ENCODE measurements at regions not wholly inside any gene's neighbourhood (a gene's known extent, or its start where the extent isn't known, plus 50 kb on each side); places are given as distances from the start of the nearest gene placed in this dataset.

DNA sequence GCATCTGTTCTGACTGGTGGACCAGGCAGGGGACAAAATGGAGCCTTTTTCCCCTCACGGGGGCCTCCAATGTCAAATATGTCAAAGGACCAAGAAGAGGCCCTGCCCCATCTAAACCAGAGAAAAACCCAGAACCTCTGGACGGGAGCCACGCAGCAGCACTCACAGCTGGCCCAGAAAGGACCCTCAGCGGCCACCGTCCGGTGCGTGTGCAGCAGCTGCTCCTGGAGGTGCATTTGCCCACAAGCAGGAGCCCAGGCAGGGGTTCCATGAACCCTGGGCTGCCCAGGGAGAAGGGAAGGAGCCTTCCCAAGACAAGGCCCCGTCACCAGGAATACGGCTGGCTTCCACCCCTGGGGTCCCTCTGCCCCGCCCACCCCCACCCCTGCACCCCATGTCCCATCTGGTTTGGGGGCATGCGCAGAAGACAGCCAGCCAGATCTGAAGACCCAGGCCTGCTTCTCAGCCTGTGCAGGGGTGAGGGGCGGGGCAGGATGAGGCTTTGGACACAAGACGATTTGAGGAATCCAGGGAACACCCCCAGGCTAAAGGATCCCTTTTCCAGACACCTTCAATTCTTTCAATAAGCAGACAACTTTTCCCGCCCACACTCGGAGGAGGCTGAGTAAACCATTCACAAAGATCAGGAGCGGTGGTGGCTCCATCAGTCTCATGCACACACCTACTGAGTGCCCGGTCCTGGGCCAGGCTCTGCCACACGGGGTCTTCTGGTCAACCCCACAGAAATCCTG, 423.1 kb downstream of the SHANK2 start:
- no peak for TF ChIP-seq JUND (IDR thresholded peaks at IDR 0.05; ENCODE audit: low read depth)
- no peak for DNase-seq (ENCODE audit: low read depth in 1 of 2, low spot score in 1 of 2)
- in situ Hi-C loops (cut with HindIII; ENCODE audit: low pct_unique_long_range_greater_than_20kb, low sequenced_read_pairs) = no loop called here

DNA sequence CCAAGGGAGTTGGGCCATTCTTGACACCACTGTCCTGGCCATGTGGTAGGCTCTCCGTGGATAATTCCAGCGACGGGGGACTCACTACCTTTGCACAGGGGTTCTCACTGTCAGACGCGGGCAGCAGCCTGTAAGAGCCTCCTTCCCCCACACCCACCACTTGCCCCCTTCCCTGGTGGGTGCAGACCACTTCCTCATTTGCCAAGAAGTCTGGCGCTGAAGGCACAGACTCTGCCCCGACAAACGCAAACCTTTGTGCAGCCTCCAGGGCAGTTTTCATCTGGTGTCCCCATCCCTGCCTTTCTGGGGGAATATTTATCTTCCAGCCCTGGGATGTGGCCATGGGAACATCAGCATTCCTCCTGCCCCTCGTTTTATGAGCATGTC, 422.5 kb downstream of the SHANK2 start:
- DNase-seq (ENCODE audit: low read depth in 1 of 2, low spot score in 1 of 2) = no peak
- in situ Hi-C loops (cut with HindIII; ENCODE audit: low pct_unique_long_range_greater_than_20kb, low sequenced_read_pairs) = no loop called here

GRCh38 chr11:70833011-70833410, 419.4 kb downstream of the SHANK2 start:
- no peak for TF ChIP-seq JUND (IDR thresholded peaks at IDR 0.05; ENCODE audit: low read depth)
- DNase-seq (ENCODE audit: low read depth in 1 of 2, low spot score in 1 of 2) = no peak
- in situ Hi-C loops (cut with HindIII; ENCODE audit: low pct_unique_long_range_greater_than_20kb, low sequenced_read_pairs) = no loop called here

More for the DNA sequence above, 422.5 kb downstream of the SHANK2 start:
- no peak for TF ChIP-seq JUND (IDR thresholded peaks at IDR 0.05; ENCODE audit: low read depth)

DNA sequence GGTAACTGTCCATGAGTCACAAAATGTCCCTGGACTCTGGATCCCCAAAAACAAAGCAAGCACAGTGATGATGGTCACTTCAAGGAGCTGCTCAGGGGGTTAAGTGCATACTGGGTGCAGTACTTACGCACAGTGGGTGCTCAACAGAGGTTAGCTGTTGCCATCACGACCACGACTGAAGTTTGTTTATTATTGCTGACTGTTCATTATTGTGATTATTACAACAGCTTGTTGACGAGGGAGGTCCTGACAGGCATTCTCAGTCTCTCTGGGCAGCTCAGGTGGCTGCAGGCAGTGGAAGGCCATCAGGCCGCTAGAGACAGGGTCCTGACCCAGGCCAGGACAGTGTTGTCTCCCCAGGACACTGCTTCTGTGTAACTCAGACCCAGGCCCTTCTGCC, 418.8 kb downstream of the SHANK2 start:
- in situ Hi-C loops (cut with HindIII; ENCODE audit: low pct_unique_long_range_greater_than_20kb, low sequenced_read_pairs) = no loop called here
- no peak for TF ChIP-seq JUND (IDR thresholded peaks at IDR 0.05; ENCODE audit: low read depth)
- no peak for DNase-seq (ENCODE audit: low read depth in 1 of 2, low spot score in 1 of 2)

DNA sequence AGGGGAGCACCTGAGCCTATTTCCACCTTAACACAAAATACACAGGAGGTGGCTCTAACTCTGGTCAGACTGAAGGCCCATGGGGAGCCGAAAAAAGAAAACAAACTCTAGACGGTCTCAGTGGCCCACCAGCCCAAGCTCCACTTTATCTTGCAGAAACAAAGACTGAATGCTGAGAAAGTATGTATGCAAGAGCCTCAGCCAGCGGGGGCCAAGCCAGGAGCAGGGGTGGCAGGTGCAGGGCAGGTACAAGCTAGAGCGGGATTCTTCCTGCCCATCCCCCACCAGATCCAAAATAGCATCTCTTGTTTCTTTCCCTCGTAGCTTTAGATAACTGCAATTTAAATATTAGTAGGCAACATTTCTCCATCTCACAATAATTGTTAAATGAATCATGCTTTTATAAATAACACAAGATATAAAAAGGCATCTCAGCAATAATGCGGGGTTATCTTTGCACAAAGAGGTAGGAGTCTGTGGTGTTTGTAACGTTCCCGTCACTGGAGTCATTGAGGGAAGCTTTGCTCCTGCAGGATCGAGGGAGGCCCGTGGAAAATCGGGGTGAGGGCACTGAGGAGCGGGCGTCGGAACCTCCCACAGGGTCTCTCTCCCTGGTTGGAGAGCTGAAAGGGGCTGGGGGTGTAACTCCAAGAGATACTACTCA, 418.0 kb downstream of the SHANK2 start:
- no peak for DNase-seq (ENCODE audit: low read depth in 1 of 2, low spot score in 1 of 2)
- in situ Hi-C loops (cut with HindIII; ENCODE audit: low pct_unique_long_range_greater_than_20kb, low sequenced_read_pairs) = no loop called here
- no peak for TF ChIP-seq JUND (IDR thresholded peaks at IDR 0.05; ENCODE audit: low read depth)

- no peak for DNase-seq (ENCODE audit: low read depth in 1 of 2, low spot score in 1 of 2)
- no peak for TF ChIP-seq JUND (IDR thresholded peaks at IDR 0.05; ENCODE audit: low read depth)
- in situ Hi-C loops (cut with HindIII; ENCODE audit: low pct_unique_long_range_greater_than_20kb, low sequenced_read_pairs) = no loop called here
Measured at GRCh38 chr11:70834984-70835560, 417.3 kb downstream of the SHANK2 start.

DNA sequence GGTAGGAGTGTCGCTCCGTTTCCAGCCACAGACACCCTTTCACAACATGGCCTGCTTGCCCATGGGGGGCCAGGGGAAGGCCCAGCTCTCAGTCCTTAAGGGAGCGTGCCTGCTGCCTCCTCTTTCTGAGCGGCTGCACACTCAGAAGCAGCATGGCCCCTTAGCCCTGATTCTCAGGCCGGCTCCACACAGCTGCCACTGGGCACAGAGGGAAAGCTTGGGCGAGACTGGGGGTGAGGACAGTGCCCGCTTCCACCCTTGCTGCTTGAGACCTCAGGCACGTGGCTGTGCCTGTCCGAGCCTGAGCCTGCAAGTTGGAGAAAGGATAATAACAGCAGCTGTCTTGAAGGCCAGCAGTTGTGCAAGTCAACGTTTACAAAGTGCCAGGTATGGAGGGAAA, 416.3 kb downstream of the SHANK2 start:
- in situ Hi-C loops (cut with HindIII; ENCODE audit: low pct_unique_long_range_greater_than_20kb, low sequenced_read_pairs) = no loop called here
- no peak for DNase-seq (ENCODE audit: low read depth in 1 of 2, low spot score in 1 of 2)
- no peak for TF ChIP-seq JUND (IDR thresholded peaks at IDR 0.05; ENCODE audit: low read depth)

DNA sequence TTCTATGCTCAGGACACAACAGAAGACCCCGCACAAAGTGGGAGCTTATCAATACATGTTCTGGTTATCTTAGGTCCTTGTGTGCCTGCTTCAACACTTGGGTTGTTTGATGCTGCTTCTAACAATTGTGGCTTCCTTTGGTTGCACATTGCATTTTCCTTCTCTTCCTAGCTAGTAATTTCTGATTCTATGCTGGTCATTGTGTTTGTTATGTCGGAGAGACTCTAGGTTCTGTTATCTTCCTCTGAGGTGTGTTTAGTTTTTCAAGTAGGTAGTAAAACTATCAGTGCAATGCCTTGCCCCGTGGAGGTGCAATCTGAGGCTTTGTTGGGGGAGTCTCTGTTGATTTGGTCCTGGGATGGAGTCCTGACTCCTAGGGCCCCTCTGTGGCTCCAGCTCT, 414.2 kb downstream of the SHANK2 start:
- in situ Hi-C loops (cut with HindIII; ENCODE audit: low pct_unique_long_range_greater_than_20kb, low sequenced_read_pairs) = no loop called here
- TF ChIP-seq JUND (IDR thresholded peaks at IDR 0.05; ENCODE audit: low read depth) = no peak
- no peak for DNase-seq (ENCODE audit: low read depth in 1 of 2, low spot score in 1 of 2)

DNA sequence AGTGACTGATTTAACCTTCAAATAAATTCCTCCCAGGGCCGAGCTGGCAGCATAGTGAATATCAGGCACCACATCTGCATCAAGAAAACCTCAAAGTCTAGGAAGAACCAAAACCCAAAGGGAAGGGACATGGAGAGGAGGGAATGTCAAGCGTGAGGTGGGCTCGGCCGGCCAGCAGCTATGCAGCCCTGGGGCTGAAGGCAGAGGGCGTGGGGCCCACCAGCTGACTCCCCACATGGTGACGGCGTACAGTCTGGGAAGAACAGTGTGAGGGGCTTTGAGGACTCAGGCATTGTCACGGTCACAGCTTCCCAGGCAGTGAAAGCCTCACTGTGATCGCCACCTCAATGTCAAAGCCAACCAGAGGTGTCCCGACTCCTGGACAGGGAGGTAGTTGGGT, 412.5 kb downstream of the SHANK2 start:
- in situ Hi-C loops (cut with HindIII; ENCODE audit: low pct_unique_long_range_greater_than_20kb, low sequenced_read_pairs) = no loop called here
- TF ChIP-seq JUND (IDR thresholded peaks at IDR 0.05; ENCODE audit: low read depth) = no peak
- DNase-seq (ENCODE audit: low read depth in 1 of 2, low spot score in 1 of 2) = no peak

DNA sequence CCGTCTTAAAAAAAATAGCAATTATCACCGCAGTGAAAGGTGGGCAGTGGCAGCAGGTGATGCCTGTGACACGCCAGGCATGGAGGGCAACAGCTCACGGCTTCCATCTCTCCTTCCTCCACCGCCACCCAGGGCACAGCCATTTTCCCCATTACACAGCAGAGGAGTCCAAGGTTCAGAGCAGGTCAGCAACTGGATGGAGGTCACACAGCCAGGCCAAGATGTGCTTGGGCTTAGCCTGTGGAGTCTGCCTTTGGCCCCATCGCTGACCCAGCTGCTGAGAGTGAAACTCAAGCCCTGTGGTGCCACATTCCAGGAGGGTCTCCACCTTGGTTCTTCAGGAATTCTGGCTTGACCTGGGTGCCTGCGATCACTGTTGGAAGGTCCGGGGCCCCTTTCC, 411.1 kb downstream of the SHANK2 start:
- no peak for DNase-seq (ENCODE audit: low read depth in 1 of 2, low spot score in 1 of 2)
- in situ Hi-C loops (cut with HindIII; ENCODE audit: low pct_unique_long_range_greater_than_20kb, low sequenced_read_pairs) = no loop called here
- TF ChIP-seq JUND (IDR thresholded peaks at IDR 0.05; ENCODE audit: low read depth) = no peak

GRCh38 chr11:70842256-70842655, 410.1 kb downstream of the SHANK2 start:
- DNase-seq (ENCODE audit: low read depth in 1 of 2, low spot score in 1 of 2) = no peak
- in situ Hi-C loops (cut with HindIII; ENCODE audit: low pct_unique_long_range_greater_than_20kb, low sequenced_read_pairs) = no loop called here
- TF ChIP-seq JUND (IDR thresholded peaks at IDR 0.05; ENCODE audit: low read depth) = no peak

- TF ChIP-seq JUND (IDR thresholded peaks at IDR 0.05; ENCODE audit: low read depth) = no peak
- no peak for DNase-seq (ENCODE audit: low read depth in 1 of 2, low spot score in 1 of 2)
- in situ Hi-C loops (cut with HindIII; ENCODE audit: low pct_unique_long_range_greater_than_20kb, low sequenced_read_pairs) = no loop called here
Measured at GRCh38 chr11:70842701-70843100, 409.7 kb downstream of the SHANK2 start.

DNA sequence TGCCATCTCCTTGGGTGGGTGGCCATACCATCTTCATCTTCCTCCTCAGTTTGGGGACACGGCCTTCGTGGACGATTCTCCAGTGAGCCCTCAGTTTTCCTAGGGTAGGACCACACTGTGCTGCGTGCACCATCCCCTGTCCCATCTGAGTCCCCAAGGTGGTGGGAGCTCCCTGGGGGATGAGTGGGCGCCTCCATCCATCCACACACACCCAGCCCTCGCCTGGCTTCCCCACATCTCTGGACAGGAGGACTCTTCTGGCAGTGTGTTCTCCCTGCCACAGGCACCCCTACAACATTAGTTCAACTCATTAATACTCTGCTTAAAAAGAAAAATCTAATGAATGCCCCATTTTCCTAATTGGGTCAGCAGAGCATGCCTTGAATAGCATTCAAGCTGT, 408.5 kb downstream of the SHANK2 start:
- DNase-seq (ENCODE audit: low read depth in 1 of 2, low spot score in 1 of 2) = no peak
- TF ChIP-seq JUND (IDR thresholded peaks at IDR 0.05; ENCODE audit: low read depth) = no peak
- in situ Hi-C loops (cut with HindIII; ENCODE audit: low pct_unique_long_range_greater_than_20kb, low sequenced_read_pairs) = no loop called here
